ENCODE measurements at regions not wholly inside any gene's neighbourhood (a gene's known extent, or its start where the extent isn't known, plus 50 kb on each side); places are given as distances from the start of the nearest gene placed in this dataset.

DNA sequence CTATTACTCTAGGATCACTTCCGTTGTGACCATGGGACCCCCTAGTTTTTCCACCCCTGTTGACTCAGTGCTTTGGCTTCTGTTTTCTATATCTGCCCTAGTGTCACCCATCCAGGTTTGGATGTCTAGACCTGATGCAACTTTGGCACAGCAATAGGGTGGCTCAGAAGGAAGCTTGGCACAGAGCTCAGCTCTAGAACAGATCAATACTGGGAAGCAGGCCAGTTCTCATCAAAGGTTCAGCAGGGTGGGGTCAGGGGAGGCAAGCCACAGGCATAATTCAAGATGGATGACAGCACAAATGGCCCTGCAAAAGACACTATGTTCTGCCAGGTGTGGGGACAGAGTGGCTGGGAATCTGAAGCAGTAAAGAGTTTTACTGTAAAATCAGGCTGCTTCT is 74.2 kb upstream of the EGFL6 start:
- TF ChIP-seq, protein P1, sequence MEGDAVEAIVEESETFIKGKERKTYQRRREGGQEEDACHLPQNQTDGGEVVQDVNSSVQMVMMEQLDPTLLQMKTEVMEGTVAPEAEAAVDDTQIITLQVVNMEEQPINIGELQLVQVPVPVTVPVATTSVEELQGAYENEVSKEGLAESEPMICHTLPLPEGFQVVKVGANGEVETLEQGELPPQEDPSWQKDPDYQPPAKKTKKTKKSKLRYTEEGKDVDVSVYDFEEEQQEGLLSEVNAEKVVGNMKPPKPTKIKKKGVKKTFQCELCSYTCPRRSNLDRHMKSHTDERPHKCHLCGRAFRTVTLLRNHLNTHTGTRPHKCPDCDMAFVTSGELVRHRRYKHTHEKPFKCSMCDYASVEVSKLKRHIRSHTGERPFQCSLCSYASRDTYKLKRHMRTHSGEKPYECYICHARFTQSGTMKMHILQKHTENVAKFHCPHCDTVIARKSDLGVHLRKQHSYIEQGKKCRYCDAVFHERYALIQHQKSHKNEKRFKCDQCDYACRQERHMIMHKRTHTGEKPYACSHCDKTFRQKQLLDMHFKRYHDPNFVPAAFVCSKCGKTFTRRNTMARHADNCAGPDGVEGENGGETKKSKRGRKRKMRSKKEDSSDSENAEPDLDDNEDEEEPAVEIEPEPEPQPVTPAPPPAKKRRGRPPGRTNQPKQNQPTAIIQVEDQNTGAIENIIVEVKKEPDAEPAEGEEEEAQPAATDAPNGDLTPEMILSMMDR (conservative IDR thresholded peaks at IDR 0.05 in 1 of 2, IDR thresholded peaks at IDR 0.05 in 1 of 2; ENCODE audit: extremely low read depth in 1 of 2, insufficient read depth in 1 of 2, low read depth in 1 of 2, low read length in 2 of 2), result no peak
- no peak for TF ChIP-seq EZH2 (IDR thresholded peaks at IDR 0.05; ENCODE audit: borderline replicate concordance, low read length)

Measured in mammary epithelial cell (primary cell).